DMS153 treated with DMSO at 0.1 percent for 48 hours (cell line): ENCODE measurements at regions not wholly inside any gene's neighbourhood (a gene's known extent, or its start where the extent isn't known, plus 50 kb on each side); places are given as distances from the start of the nearest gene placed in this dataset.
"Not testable (repeated sequence)": the region's sequence is repeated elsewhere in the genome, so short reads cannot be mapped to it uniquely, and the experiment has no call there.

ENCODE experiments used
- DNase-seq: peaks from one replicate; lab custom pipeline; 2025; ENCODE audit not compliant: unreplicated experiment; lab: John Stamatoyannopoulos, UW

GRCh38 chr3:165635791-165636683, 201.2 kb downstream of the BCHE start:
- no peak for DNase-seq

GRCh38 chr3:165624761-165625160, 212.5 kb downstream of the BCHE start:
- no peak for DNase-seq

GRCh38 chr3:165622356-165622755, 214.9 kb downstream of the BCHE start:
- DNase-seq, result no peak

- DNase-seq, result no peak
These were observed 218.2 kb downstream of the BCHE start for GRCh38 chr3:165619069-165619468.

GRCh38 chr3:165617134-165617533, 220.1 kb downstream of the BCHE start:
- no peak for DNase-seq

- no peak for DNase-seq
These were observed 222.9 kb downstream of the BCHE start for GRCh38 chr3:165614337-165614736.

- no peak for DNase-seq
These were observed 224.2 kb downstream of the BCHE start for GRCh38 chr3:165613014-165613413.

GRCh38 chr3:165607221-165607620, 230.0 kb downstream of the BCHE start:
- no peak for DNase-seq

GRCh38 chr3:165603196-165603595, 234.0 kb downstream of the BCHE start:
- DNase-seq, result no peak

- DNase-seq, result not testable (repeated sequence)
These were observed 264.7 kb downstream of the BCHE start for GRCh38 chr3:165572566-165572965.

GRCh38 chr3:165568907-165569462, 268.2 kb downstream of the BCHE start:
- DNase-seq, result no peak

GRCh38 chr3:165555785-165556184, 281.4 kb downstream of the BCHE start:
- DNase-seq, result no peak

GRCh38 chr3:165553371-165553770, 283.9 kb downstream of the BCHE start:
- no peak for DNase-seq

- DNase-seq, result no peak
These were observed 287.6 kb downstream of the BCHE start for GRCh38 chr3:165549665-165550064.

GRCh38 chr3:165549037-165549436, 288.2 kb downstream of the BCHE start:
- DNase-seq, result no peak

GRCh38 chr3:165545059-165545458, 292.2 kb downstream of the BCHE start:
- DNase-seq, result no peak

GRCh38 chr3:165544432-165544831, 292.8 kb downstream of the BCHE start:
- no peak for DNase-seq

GRCh38 chr3:165538166-165538565, 299.1 kb downstream of the BCHE start:
- DNase-seq, result no peak

- no peak for DNase-seq
These were observed 304.4 kb downstream of the BCHE start for GRCh38 chr3:165532851-165533250.

GRCh38 chr3:165529451-165529850, 307.8 kb downstream of the BCHE start:
- no peak for DNase-seq

- no peak for DNase-seq
These were observed 310.9 kb downstream of the BCHE start for GRCh38 chr3:165526367-165526766.

- DNase-seq, result no peak
These were observed 313.4 kb downstream of the BCHE start for GRCh38 chr3:165523801-165524200.

- DNase-seq, result no peak
These were observed 314.8 kb downstream of the BCHE start for GRCh38 chr3:165522386-165522785.
